ENCODE measurements at regions not wholly inside any gene's neighbourhood (a gene's known extent, or its start where the extent isn't known, plus 50 kb on each side); places are given as distances from the start of the nearest gene placed in this dataset.

- no peak for TF ChIP-seq EZH2 (IDR thresholded peaks at IDR 0.05; ENCODE audit: insufficient read depth, poor library complexity, severe bottlenecking)
- no peak for TF ChIP-seq EZH2phosphoT487 (IDR thresholded peaks at IDR 0.05; ENCODE audit: insufficient read depth, low read depth)
These were observed 179.0 kb downstream of the PTEN start for GRCh38 chr10:88042160-88043100.
